ENCODE measurements at regions not wholly inside any gene's neighbourhood (a gene's known extent, or its start where the extent isn't known, plus 50 kb on each side); places are given as distances from the start of the nearest gene placed in this dataset.

GRCh38 chr6:93048381-93048780 lies 371.0 kb downstream of the EPHA7 start:
- Histone ChIP-seq H3K36me3 (ENCODE audit: control insufficient read depth in 4 of 4, insufficient read depth in 4 of 4, low read length in 3 of 4) (no peaks in the 10 kb centered on the region), H3K4me1 (ENCODE audit: control extremely low read depth in 1 of 4, control insufficient read depth in 4 of 4, insufficient read depth in 4 of 4, low read length in 3 of 4) (peaks cover 0 to 7% (median 0%) of the 10 kb centered on the region in 4 experiments), H3K9me3 (ENCODE audit: control extremely low read depth in 1 of 5, control insufficient read depth in 4 of 5, insufficient read depth in 2 of 5, low read depth in 1 of 5, low read length in 4 of 5) (no peaks in the 10 kb centered on the region), H3K4me3 (ENCODE audit: control insufficient read depth in 1 of 7, extremely low read depth in 1 of 7, insufficient read depth in 4 of 7, low read depth in 2 of 7, low read length in 6 of 7) (no peak overlapping the region), H3K27me3 (replicated peaks in 2 of 5; ENCODE audit: control insufficient read depth in 4 of 5, insufficient read depth in 5 of 5, low read length in 4 of 5) (no peaks in the 10 kb centered on the region), H3K27ac (ENCODE audit: insufficient read depth in 1 of 2, low read depth in 1 of 2, low read length in 2 of 2, poor library complexity in 1 of 2, severe bottlenecking in 2 of 2) (no peak overlapping the region)
- CTCF ChIA-PET: no interaction called here
- POLR2A ChIA-PET: no interaction called here
- DNase-seq: no peak

GRCh38 chr6:93047033-93047432 lies 372.3 kb downstream of the EPHA7 start:
- Histone ChIP-seq H3K4me3 (ENCODE audit: control insufficient read depth in 1 of 7, extremely low read depth in 1 of 7, insufficient read depth in 4 of 7, low read depth in 2 of 7, low read length in 6 of 7) (no peak overlapping the region), H3K27ac (ENCODE audit: insufficient read depth in 1 of 2, low read depth in 1 of 2, low read length in 2 of 2, poor library complexity in 1 of 2, severe bottlenecking in 2 of 2) (no peak overlapping the region), H3K4me1 (ENCODE audit: control extremely low read depth in 1 of 4, control insufficient read depth in 4 of 4, insufficient read depth in 4 of 4, low read length in 3 of 4) (peaks cover 0 to 7% (median 0%) of the 10 kb centered on the region in 4 experiments), H3K27me3 (replicated peaks in 2 of 5; ENCODE audit: control insufficient read depth in 4 of 5, insufficient read depth in 5 of 5, low read length in 4 of 5) (no peaks in the 10 kb centered on the region), H3K36me3 (ENCODE audit: control insufficient read depth in 4 of 4, insufficient read depth in 4 of 4, low read length in 3 of 4) (no peaks in the 10 kb centered on the region), H3K9me3 (ENCODE audit: control extremely low read depth in 1 of 5, control insufficient read depth in 4 of 5, insufficient read depth in 2 of 5, low read depth in 1 of 5, low read length in 4 of 5) (no peaks in the 10 kb centered on the region)
- DNase-seq: no peak
- ChIA-PET CTCF (interaction anchor here (1.4 kb wide), 1 partner anchor 19 kb away, joined by 3 read pairs; no protein-coding TSS in a partner anchor), POLR2A (no interaction called here)
- WGBS (ENCODE audit: insufficient coverage): 100% methylated on average over 1 of the region's 3 CpGs

GRCh38 chr6:93045156-93045555 lies 374.2 kb downstream of the EPHA7 start:
- peaks cover 6 to 24% (median 8%) of the 10 kb centered on the region in 4 experiments for H3K4me1 ChIP-seq (ENCODE audit: control extremely low read depth in 1 of 4, control insufficient read depth in 4 of 4, insufficient read depth in 4 of 4, low read length in 3 of 4)
- DNase-seq: no peak
- no peaks in the 10 kb centered on the region for H3K9me3 ChIP-seq (ENCODE audit: control extremely low read depth in 1 of 5, control insufficient read depth in 4 of 5, insufficient read depth in 2 of 5, low read depth in 1 of 5, low read length in 4 of 5)
- H3K36me3 ChIP-seq (ENCODE audit: control insufficient read depth in 4 of 4, insufficient read depth in 4 of 4, low read length in 3 of 4): no peaks in the 10 kb centered on the region
- WGBS (ENCODE audit: insufficient coverage): 86% methylated on average over 1 of the region's 1 CpG
- no peak overlapping the region for H3K27ac ChIP-seq (ENCODE audit: insufficient read depth in 1 of 2, low read depth in 1 of 2, low read length in 2 of 2, poor library complexity in 1 of 2, severe bottlenecking in 2 of 2)
- no peak overlapping the region for H3K4me3 ChIP-seq (ENCODE audit: control insufficient read depth in 1 of 7, extremely low read depth in 1 of 7, insufficient read depth in 4 of 7, low read depth in 2 of 7, low read length in 6 of 7)
- ChIA-PET POLR2A (no interaction called here), CTCF (no interaction called here)
- H3K27me3 ChIP-seq (replicated peaks in 2 of 5; ENCODE audit: control insufficient read depth in 4 of 5, insufficient read depth in 5 of 5, low read length in 4 of 5): no peaks in the 10 kb centered on the region

GRCh38 chr6:93040375-93040774 lies 379.0 kb downstream of the EPHA7 start:
- 0% methylated on average over 2 of the region's 4 CpGs for WGBS (ENCODE audit: insufficient coverage)
- CTCF ChIA-PET: interaction anchor here (0.7 kb wide), 1 partner anchor 9 kb away, joined by 3 read pairs; no protein-coding TSS in a partner anchor
- no peaks in the 10 kb centered on the region for H3K27me3 ChIP-seq (replicated peaks in 2 of 5; ENCODE audit: control insufficient read depth in 4 of 5, insufficient read depth in 5 of 5, low read length in 4 of 5)

DNA sequence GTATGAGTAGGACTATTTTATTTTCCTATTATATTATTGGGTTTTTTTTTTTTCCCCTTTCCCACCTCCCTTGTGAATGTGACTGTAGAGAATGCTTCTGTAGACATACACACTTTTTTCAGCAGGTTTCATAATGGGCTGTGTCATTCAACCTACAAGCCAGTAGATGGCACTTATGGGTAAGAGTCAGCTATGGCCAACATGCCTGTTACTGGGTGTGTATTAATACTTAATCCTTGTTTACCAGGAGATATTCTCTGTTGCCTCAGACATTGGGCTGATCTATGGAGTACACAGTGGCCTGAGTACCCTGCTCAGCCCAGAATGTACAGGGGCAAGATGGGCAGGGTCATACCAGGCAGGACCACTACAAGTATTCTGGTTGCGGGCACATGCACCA lies 382.5 kb downstream of the EPHA7 start:
- DNase-seq: peak; percentile 15 to 50 (median 50)
- ChIA-PET CTCF (interaction anchor here (1.0 to 2.9 kb wide), 2 partner anchors 385 to 387 kb away, joined by 3 to 12 read pairs; no protein-coding TSS in a partner anchor), POLR2A (no interaction called here)
- peaks cover 6 to 25% (median 12%) of the 10 kb centered on the region in 4 experiments for H3K4me1 ChIP-seq (ENCODE audit: control extremely low read depth in 1 of 4, control insufficient read depth in 4 of 4, insufficient read depth in 4 of 4, low read length in 3 of 4)
- H3K27me3 ChIP-seq (replicated peaks in 2 of 5; ENCODE audit: control insufficient read depth in 4 of 5, insufficient read depth in 5 of 5, low read length in 4 of 5): no peaks in the 10 kb centered on the region
- H3K4me3 ChIP-seq (ENCODE audit: control insufficient read depth in 1 of 7, extremely low read depth in 1 of 7, insufficient read depth in 4 of 7, low read depth in 2 of 7, low read length in 6 of 7): no peak overlapping the region
- peaks cover 0 to 13% (median 7%) of the 10 kb centered on the region in 5 experiments for H3K9me3 ChIP-seq (ENCODE audit: control extremely low read depth in 1 of 5, control insufficient read depth in 4 of 5, insufficient read depth in 2 of 5, low read depth in 1 of 5, low read length in 4 of 5)
- WGBS (ENCODE audit: insufficient coverage): 100% methylated on average over 1 of the region's 1 CpG
- no peak overlapping the region for H3K27ac ChIP-seq (ENCODE audit: insufficient read depth in 1 of 2, low read depth in 1 of 2, low read length in 2 of 2, poor library complexity in 1 of 2, severe bottlenecking in 2 of 2)
- no peaks in the 10 kb centered on the region for H3K36me3 ChIP-seq (ENCODE audit: control insufficient read depth in 4 of 4, insufficient read depth in 4 of 4, low read length in 3 of 4)

More at GRCh38 chr6:93040375-93040774, 379.0 kb downstream of the EPHA7 start:
- peak; percentile 85 to 97 (median 96) for DNase-seq
- no peaks in the 10 kb centered on the region for H3K36me3 ChIP-seq (ENCODE audit: control insufficient read depth in 4 of 4, insufficient read depth in 4 of 4, low read length in 3 of 4)
- peaks cover 0 to 13% (median 7%) of the 10 kb centered on the region in 5 experiments for H3K9me3 ChIP-seq (ENCODE audit: control extremely low read depth in 1 of 5, control insufficient read depth in 4 of 5, insufficient read depth in 2 of 5, low read depth in 1 of 5, low read length in 4 of 5)
- POLR2A ChIA-PET: no interaction called here
- no peak overlapping the region for H3K27ac ChIP-seq (ENCODE audit: insufficient read depth in 1 of 2, low read depth in 1 of 2, low read length in 2 of 2, poor library complexity in 1 of 2, severe bottlenecking in 2 of 2)
- peak overlapping the region in 2 of 7 experiments; percentile 28 to 33 for H3K4me3 ChIP-seq (ENCODE audit: control insufficient read depth in 1 of 7, extremely low read depth in 1 of 7, insufficient read depth in 4 of 7, low read depth in 2 of 7, low read length in 6 of 7)
- H3K4me1 ChIP-seq (ENCODE audit: control extremely low read depth in 1 of 4, control insufficient read depth in 4 of 4, insufficient read depth in 4 of 4, low read length in 3 of 4): peaks cover 6 to 26% (median 12%) of the 10 kb centered on the region in 4 experiments

DNA sequence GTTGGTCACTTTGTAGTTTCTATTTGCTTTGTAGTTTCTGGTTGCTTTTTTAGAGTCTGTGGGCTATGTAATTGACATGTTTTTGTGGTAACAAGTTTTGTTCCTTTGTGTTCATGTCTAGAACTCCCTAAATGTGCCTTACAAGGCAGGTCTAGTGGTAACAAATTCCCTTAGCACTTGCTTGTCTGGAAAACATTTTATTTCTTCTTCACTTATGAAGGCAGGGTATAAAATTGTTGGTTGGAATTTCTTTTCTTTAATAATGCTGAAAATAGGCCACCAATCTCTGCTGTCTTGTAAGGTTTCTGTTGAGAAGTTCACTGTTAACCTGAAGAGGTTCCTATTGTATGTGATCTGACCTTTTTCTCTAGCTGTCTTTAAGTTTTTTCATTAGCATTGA lies 383.6 kb downstream of the EPHA7 start:
- H3K4me3 ChIP-seq (ENCODE audit: control insufficient read depth in 1 of 7, extremely low read depth in 1 of 7, insufficient read depth in 4 of 7, low read depth in 2 of 7, low read length in 6 of 7): no peak overlapping the region
- H3K27me3 ChIP-seq (replicated peaks in 2 of 5; ENCODE audit: control insufficient read depth in 4 of 5, insufficient read depth in 5 of 5, low read length in 4 of 5): no peaks in the 10 kb centered on the region
- H3K4me1 ChIP-seq (ENCODE audit: control extremely low read depth in 1 of 4, control insufficient read depth in 4 of 4, insufficient read depth in 4 of 4, low read length in 3 of 4): peaks cover 4 to 15% (median 11%) of the 10 kb centered on the region in 4 experiments
- no peak overlapping the region for H3K27ac ChIP-seq (ENCODE audit: insufficient read depth in 1 of 2, low read depth in 1 of 2, low read length in 2 of 2, poor library complexity in 1 of 2, severe bottlenecking in 2 of 2)
- H3K36me3 ChIP-seq (ENCODE audit: control insufficient read depth in 4 of 4, insufficient read depth in 4 of 4, low read length in 3 of 4): no peaks in the 10 kb centered on the region
- CTCF ChIA-PET: interaction anchor here (2.9 kb wide), 1 partner anchor 388 kb away, joined by 12 read pairs; no protein-coding TSS in a partner anchor
- POLR2A ChIA-PET: no interaction called here
- DNase-seq: no peak
- peaks cover 0 to 13% (median 7%) of the 10 kb centered on the region in 5 experiments for H3K9me3 ChIP-seq (ENCODE audit: control extremely low read depth in 1 of 5, control insufficient read depth in 4 of 5, insufficient read depth in 2 of 5, low read depth in 1 of 5, low read length in 4 of 5)

- CTCF ChIA-PET: no interaction called here
- Histone ChIP-seq H3K36me3 (ENCODE audit: control insufficient read depth in 4 of 4, insufficient read depth in 4 of 4, low read length in 3 of 4) (no peaks in the 10 kb centered on the region), H3K9me3 (ENCODE audit: control extremely low read depth in 1 of 5, control insufficient read depth in 4 of 5, insufficient read depth in 2 of 5, low read depth in 1 of 5, low read length in 4 of 5) (no peaks in the 10 kb centered on the region), H3K4me1 (ENCODE audit: control extremely low read depth in 1 of 4, control insufficient read depth in 4 of 4, insufficient read depth in 4 of 4, low read length in 3 of 4) (no peaks in the 10 kb centered on the region), H3K4me3 (ENCODE audit: control insufficient read depth in 1 of 7, extremely low read depth in 1 of 7, insufficient read depth in 4 of 7, low read depth in 2 of 7, low read length in 6 of 7) (no peak overlapping the region), H3K27me3 (replicated peaks in 2 of 5; ENCODE audit: control insufficient read depth in 4 of 5, insufficient read depth in 5 of 5, low read length in 4 of 5) (no peaks in the 10 kb centered on the region), H3K27ac (ENCODE audit: insufficient read depth in 1 of 2, low read depth in 1 of 2, low read length in 2 of 2, poor library complexity in 1 of 2, severe bottlenecking in 2 of 2) (no peak overlapping the region)
- WGBS (ENCODE audit: insufficient coverage): 84% methylated on average over 5 of the region's 7 CpGs
- POLR2A ChIA-PET: no interaction called here
- DNase-seq: no peak
Observed at GRCh38 chr6:93021235-93021915, 398.0 kb downstream of the EPHA7 start.

All from common myeloid progenitor, CD34-positive (primary cell).